VCaP (cell line): ENCODE measurements at regions not wholly inside any gene's neighbourhood (a gene's known extent, or its start where the extent isn't known, plus 50 kb on each side); places are given as distances from the start of the nearest gene placed in this dataset.

Experiments used
- H3K27ac ChIP-seq: fragments of 450-650 bp; 2 replicates; pipeline ENCODE4 v1.5.1; 2017
- TF ChIP-seq, protein P1 (sequence below): fragments of 450-650 bp; conservative IDR thresholded peaks from 2 replicates; pipeline ENCODE4 v1.5.1; 2017; ENCODE audit warnings: mild to moderate bottlenecking, moderate library complexity

GRCh38 chr6:109262261-109262660 lies 120.0 kb downstream of the CD164 start:
- TF ChIP-seq, protein P1, sequence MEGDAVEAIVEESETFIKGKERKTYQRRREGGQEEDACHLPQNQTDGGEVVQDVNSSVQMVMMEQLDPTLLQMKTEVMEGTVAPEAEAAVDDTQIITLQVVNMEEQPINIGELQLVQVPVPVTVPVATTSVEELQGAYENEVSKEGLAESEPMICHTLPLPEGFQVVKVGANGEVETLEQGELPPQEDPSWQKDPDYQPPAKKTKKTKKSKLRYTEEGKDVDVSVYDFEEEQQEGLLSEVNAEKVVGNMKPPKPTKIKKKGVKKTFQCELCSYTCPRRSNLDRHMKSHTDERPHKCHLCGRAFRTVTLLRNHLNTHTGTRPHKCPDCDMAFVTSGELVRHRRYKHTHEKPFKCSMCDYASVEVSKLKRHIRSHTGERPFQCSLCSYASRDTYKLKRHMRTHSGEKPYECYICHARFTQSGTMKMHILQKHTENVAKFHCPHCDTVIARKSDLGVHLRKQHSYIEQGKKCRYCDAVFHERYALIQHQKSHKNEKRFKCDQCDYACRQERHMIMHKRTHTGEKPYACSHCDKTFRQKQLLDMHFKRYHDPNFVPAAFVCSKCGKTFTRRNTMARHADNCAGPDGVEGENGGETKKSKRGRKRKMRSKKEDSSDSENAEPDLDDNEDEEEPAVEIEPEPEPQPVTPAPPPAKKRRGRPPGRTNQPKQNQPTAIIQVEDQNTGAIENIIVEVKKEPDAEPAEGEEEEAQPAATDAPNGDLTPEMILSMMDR: no peak
- H3K27ac ChIP-seq: no peak overlapping the region

GRCh38 chr6:109261811-109262210 lies 120.5 kb downstream of the CD164 start:
- H3K27ac ChIP-seq: no peak overlapping the region
- TF ChIP-seq, protein P1: no peak

- TF ChIP-seq, protein P1: no peak
- no peak overlapping the region for H3K27ac ChIP-seq
Measured at GRCh38 chr6:109260701-109261100, 121.6 kb downstream of the CD164 start.

DNA sequence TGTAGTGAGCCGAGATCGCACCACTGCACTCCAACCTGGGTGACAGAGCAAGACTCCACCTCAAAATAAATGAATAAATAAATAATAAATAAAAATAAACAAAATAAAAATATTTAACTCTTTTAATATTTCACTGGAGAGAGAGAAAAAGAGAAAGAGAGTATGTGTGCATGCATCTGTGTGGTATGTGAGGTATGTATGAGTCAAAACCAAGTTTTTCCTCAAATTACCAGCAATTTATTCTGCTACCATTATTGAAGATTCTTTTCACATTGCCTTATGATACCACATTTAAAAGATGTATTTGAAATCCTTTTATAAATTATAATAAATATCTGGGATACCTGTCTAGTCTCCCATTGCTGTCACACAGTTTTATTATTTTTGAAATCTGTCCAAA lies 122.1 kb downstream of the CD164 start:
- TF ChIP-seq, protein P1: no peak
- H3K27ac ChIP-seq: no peak overlapping the region

- TF ChIP-seq, protein P1: no peak
- H3K27ac ChIP-seq: peak overlapping the region; percentile 95
Measured at GRCh38 chr6:109258129-109258528, 124.1 kb downstream of the CD164 start.

GRCh38 chr6:109257494-109257893 lies 124.8 kb downstream of the CD164 start:
- TF ChIP-seq, protein P1: no peak
- peak overlapping the region; percentile 95 for H3K27ac ChIP-seq

DNA sequence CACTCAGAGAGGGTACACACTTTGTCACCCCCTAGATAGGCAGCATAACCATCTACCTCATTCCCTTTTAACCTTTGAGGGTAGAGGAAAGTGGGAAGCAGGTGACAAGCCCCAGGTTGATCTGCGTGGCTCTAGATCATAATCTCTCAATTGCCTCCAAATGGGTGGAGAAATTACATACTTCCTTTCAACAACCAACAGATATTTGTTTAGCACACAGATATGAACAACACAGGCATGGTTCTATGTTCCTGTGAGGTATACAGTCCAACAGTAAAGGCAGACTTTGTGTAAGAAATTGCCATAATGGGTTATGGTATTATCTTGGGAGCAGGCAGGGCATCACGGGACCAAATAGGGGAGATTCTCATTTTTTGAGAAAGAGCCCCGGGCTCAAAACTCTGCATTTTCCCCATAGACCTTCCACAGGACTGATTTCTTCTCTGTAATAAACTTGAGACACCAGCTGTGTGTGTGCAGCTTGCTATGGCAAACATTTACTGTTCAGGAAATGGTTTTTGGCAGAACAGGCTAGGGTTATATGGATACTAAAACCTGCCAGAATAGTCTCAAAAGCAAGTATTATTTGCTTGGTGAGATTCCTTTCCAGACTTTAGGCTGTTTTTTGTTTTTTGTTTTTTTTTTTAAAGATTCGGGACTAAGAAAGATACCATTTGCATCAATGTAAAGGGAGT lies 126.2 kb downstream of the CD164 start:
- H3K27ac ChIP-seq: peak overlapping the region; percentile 95

More for the DNA sequence above, 126.2 kb downstream of the CD164 start:
- TF ChIP-seq, protein P1: no peak
